ENCODE measurements at regions not wholly inside any gene's neighbourhood (a gene's known extent, or its start where the extent isn't known, plus 50 kb on each side); places are given as distances from the start of the nearest gene placed in this dataset.

GRCh38 chr2:12126318-12126717, 379.9 kb downstream of the LPIN1 start:
- Histone ChIP-seq H3K27ac (no peak overlapping the region), H3K36me3 (no peaks in the 10 kb centered on the region)
- WGBS, 2 donors, result 87 to 93% methylated on average over 3 of the region's 3 CpGs

GRCh38 chr2:12127638-12128037, 381.2 kb downstream of the LPIN1 start:
- Histone ChIP-seq H3K9me3 (peaks cover 0 to 12% (median 0%) of the 10 kb centered on the region in 4 donors), H3K27me3 (no peaks in the 10 kb centered on the region), H3K27ac (no peak overlapping the region), H3K36me3 (no peaks in the 10 kb centered on the region), H3K4me1 (peaks cover 0 to 4% (median 2%) of the 10 kb centered on the region in 4 donors), H3K4me3 (no peak overlapping the region)
- DNase-seq (ENCODE audit: low spot score in 2 of 2), result no peak
- no peak for TF ChIP-seq CTCF (IDR thresholded peaks at IDR 0.05)
- TF ChIP-seq POLR2A (IDR thresholded peaks at IDR 0.05), result no peak
- no peak for TF ChIP-seq EP300 (IDR thresholded peaks at IDR 0.05)
- WGBS, 2 donors, result 77 to 84% methylated on average over 2 of the region's 2 CpGs

More at GRCh38 chr2:12126318-12126717, 379.9 kb downstream of the LPIN1 start:
- no peak for DNase-seq (ENCODE audit: low spot score in 2 of 2)
- Histone ChIP-seq H3K27me3 (no peaks in the 10 kb centered on the region), H3K9me3 (peaks cover 0 to 12% (median 0%) of the 10 kb centered on the region in 4 donors), H3K4me1 (no peaks in the 10 kb centered on the region), H3K4me3 (no peak overlapping the region)
- TF ChIP-seq POLR2A (IDR thresholded peaks at IDR 0.05) (no peak), CTCF (IDR thresholded peaks at IDR 0.05) (no peak), EP300 (IDR thresholded peaks at IDR 0.05) (no peak)

GRCh38 chr2:12131975-12132374, 385.5 kb downstream of the LPIN1 start:
- WGBS, 2 donors, result 22 to 24% methylated on average over 3 of the region's 3 CpGs
- Histone ChIP-seq H3K36me3 (no peaks in the 10 kb centered on the region), H3K27me3 (no peaks in the 10 kb centered on the region), H3K9me3 (peaks cover 0 to 8% (median 0%) of the 10 kb centered on the region in 4 donors), H3K4me3 (no peak overlapping the region), H3K27ac (peak overlapping the region in 3 of 4 donors; percentile 60 to 73 (median 72)), H3K4me1 (peaks cover 0 to 9% (median 2%) of the 10 kb centered on the region in 4 donors)
- no peak for TF ChIP-seq POLR2A (IDR thresholded peaks at IDR 0.05)
- TF ChIP-seq EP300 (IDR thresholded peaks at IDR 0.05), result peak in 1 of 2 donors; percentile 74
- peak in 1 of 2 donors; percentile 18 for DNase-seq (ENCODE audit: low spot score in 2 of 2)

GRCh38 chr2:12141618-12142258, 395.3 kb downstream of the LPIN1 start:
- H3K4me3 ChIP-seq, result no peak overlapping the region
- no peaks in the 10 kb centered on the region for H3K9me3 ChIP-seq
- no peaks in the 10 kb centered on the region for H3K27me3 ChIP-seq
- H3K36me3 ChIP-seq, result no peaks in the 10 kb centered on the region
- peaks cover 0 to 7% (median 1%) of the 10 kb centered on the region in 4 donors for H3K4me1 ChIP-seq
- no peak for DNase-seq (ENCODE audit: low spot score in 2 of 2)
- 23 to 29% methylated on average over 1 of the region's 1 CpG for WGBS, 2 donors
- no peak overlapping the region for H3K27ac ChIP-seq
- TF ChIP-seq EP300 (IDR thresholded peaks at IDR 0.05), result no peak
- TF ChIP-seq POLR2A (IDR thresholded peaks at IDR 0.05), result no peak
- TF ChIP-seq CTCF (IDR thresholded peaks at IDR 0.05), result no peak

- Histone ChIP-seq H3K27me3 (no peaks in the 10 kb centered on the region), H3K27ac (no peak overlapping the region), H3K36me3 (no peaks in the 10 kb centered on the region), H3K4me3 (no peak overlapping the region), H3K4me1 (peaks cover 0 to 17% (median 3%) of the 10 kb centered on the region in 4 donors), H3K9me3 (no peaks in the 10 kb centered on the region)
- TF ChIP-seq EP300 (IDR thresholded peaks at IDR 0.05) (no peak), POLR2A (IDR thresholded peaks at IDR 0.05) (no peak)
- 48 to 50% methylated on average over 6 of the region's 6 CpGs for WGBS, 2 donors
- DNase-seq (ENCODE audit: low spot score in 2 of 2), result no peak
Observed at GRCh38 chr2:12151716-12152115, 405.3 kb downstream of the LPIN1 start.

- Histone ChIP-seq H3K27ac (no peak overlapping the region), H3K4me1 (peaks cover 0 to 17% (median 3%) of the 10 kb centered on the region in 4 donors), H3K4me3 (no peak overlapping the region), H3K27me3 (no peaks in the 10 kb centered on the region), H3K9me3 (no peaks in the 10 kb centered on the region), H3K36me3 (no peaks in the 10 kb centered on the region)
- WGBS, 2 donors, result 55 to 59% methylated on average over 3 of the region's 3 CpGs
- DNase-seq (ENCODE audit: low spot score in 2 of 2), result no peak
- TF ChIP-seq POLR2A (IDR thresholded peaks at IDR 0.05), result no peak
- no peak for TF ChIP-seq CTCF (IDR thresholded peaks at IDR 0.05)
- no peak for TF ChIP-seq EP300 (IDR thresholded peaks at IDR 0.05)
Observed at GRCh38 chr2:12152888-12153287, 406.5 kb downstream of the LPIN1 start.

All from tibial nerve (tissue), 4 donors.